Endothelial cell of umbilical vein (primary cell): ENCODE measurements at regions not wholly inside any gene's neighbourhood (a gene's known extent, or its start where the extent isn't known, plus 50 kb on each side); places are given as distances from the start of the nearest gene placed in this dataset.
"Not testable (repeated sequence)": the region's sequence is repeated elsewhere in the genome, so short reads cannot be mapped to it uniquely, and the experiment has no call there.

Experiments used
- CTCF ChIP-seq, 2 donors: IDR thresholded peaks; 1 replicate in 1 of 2; 2 replicates in 1 of 2; pipeline ENCODE4 v1.5.1; 2011; ENCODE audit warnings: low read length in 2 of 2, mild to moderate bottlenecking in 2 of 2, moderate library complexity in 2 of 2, control low read depth in 1 of 2, inconsistent platforms in 1 of 2, low read depth in 1 of 2; ENCODE audit not compliant: insufficient read depth in 1 of 2; ENCODE audit errors: extremely low read depth in 1 of 2
- EZH2 ChIP-seq: IDR thresholded peaks from 2 replicates; pipeline ENCODE4 v1.6.1; 2012; ENCODE audit warnings: borderline replicate concordance, low read depth, mild to moderate bottlenecking, moderate library complexity, low read length, inconsistent platforms; ENCODE audit not compliant: severe bottlenecking
- JUN ChIP-seq: IDR thresholded peaks from 2 replicates; pipeline ENCODE4 v1.6.1; 2011; ENCODE audit warnings: borderline replicate concordance, low read depth; ENCODE audit not compliant: insufficient read length, insufficient read depth
- MAX ChIP-seq: IDR thresholded peaks from 2 replicates; pipeline ENCODE4 v1.6.1; 2011; ENCODE audit not compliant: insufficient read depth, insufficient read length
- POLR2A ChIP-seq: IDR thresholded peaks from 2 replicates; pipeline ENCODE4 v1.6.1; 2012; ENCODE audit warnings: low read depth, mild to moderate bottlenecking, control low read depth, low read length
- POLR2AphosphoS5 ChIP-seq: IDR thresholded peaks from 2 replicates; pipeline ENCODE4 v1.6.1; 2012; ENCODE audit warnings: low read depth, mild to moderate bottlenecking, control low read depth, low read length, moderate library complexity; ENCODE audit not compliant: insufficient read depth

GRCh38 chr18:1857281-1857680 lies 714.0 kb downstream of the METTL4 start:
- TF ChIP-seq POLR2A; CTCF (IDR thresholded peaks at IDR 0.05; ENCODE audit: extremely low read depth in 1 of 2, insufficient read depth in 1 of 2, low read depth in 1 of 2, low read length in 2 of 2); POLR2AphosphoS5; EZH2; JUN; MAX: not testable (repeated sequence)
